Esophagus (tissue), 2 donors: ENCODE measurements at regions not wholly inside any gene's neighbourhood (a gene's known extent, or its start where the extent isn't known, plus 50 kb on each side); places are given as distances from the start of the nearest gene placed in this dataset.

ENCODE experiments used
- H3K27ac ChIP-seq, 2 donors: one replicate each; pipeline ENCODE4 v1.5.1; 2013; ENCODE audit warnings: low read depth in 2 of 2, mild to moderate bottlenecking in 2 of 2, inconsistent platforms in 1 of 2, low read length in 1 of 2, moderate library complexity in 1 of 2
- H3K27me3 ChIP-seq, 2 donors: one replicate each; pipeline ENCODE4 v1.6.1; 2013; ENCODE audit warnings: low read length in 2 of 2, control low read depth in 1 of 2, mild to moderate bottlenecking in 1 of 2; ENCODE audit not compliant: insufficient read depth in 2 of 2, control insufficient read depth in 1 of 2
- H3K36me3 ChIP-seq, 2 donors: one replicate each; pipeline ENCODE4 v1.6.1; 2013; ENCODE audit warnings: low read length in 1 of 2; ENCODE audit not compliant: control insufficient read depth in 2 of 2, insufficient read depth in 2 of 2
- H3K4me1 ChIP-seq, 2 donors: one replicate each; pipeline ENCODE4 v1.6.1; 2013; ENCODE audit warnings: low read length in 1 of 2; ENCODE audit not compliant: control insufficient read depth in 2 of 2, insufficient read depth in 2 of 2
- H3K4me3 ChIP-seq, 2 donors: one replicate each; pipeline ENCODE4 v1.5.1; 2013; ENCODE audit warnings: low read length in 2 of 2, mild to moderate bottlenecking in 2 of 2, low read depth in 1 of 2, moderate library complexity in 1 of 2
- H3K9me3 ChIP-seq, 2 donors: one replicate each; pipeline ENCODE4 v1.6.1; 2013; ENCODE audit warnings: mild to moderate bottlenecking in 2 of 2, low read depth in 1 of 2, low read length in 1 of 2, moderate library complexity in 1 of 2; ENCODE audit not compliant: control insufficient read depth in 2 of 2, insufficient read depth in 1 of 2
- WGBS, 2 donors: extraction: QIAGEN DNeasy Blood & Tissue Kit; methylation state at CpG; one replicate each; pipeline ENCODE4 v1.1.7; 2013; 5-methylcytosine and 5-hydroxymethylcytosine counted together
- donor health status: healthy with polysubstance abuse.
- donor health status: Bipolar disorder and iron deficiency.

- Histone ChIP-seq H3K9me3 (peaks cover 0 to 3% of the 10 kb centered on the region in 2 donors), H3K36me3 (no peaks in the 10 kb centered on the region), H3K27me3 (no peaks in the 10 kb centered on the region), H3K4me1 (no peaks in the 10 kb centered on the region), H3K4me3 (no peak overlapping the region), H3K27ac (no peak overlapping the region)
Measured at GRCh38 chr7:117929237-117929636, 56.0 kb upstream of the CTTNBP2 start.

DNA sequence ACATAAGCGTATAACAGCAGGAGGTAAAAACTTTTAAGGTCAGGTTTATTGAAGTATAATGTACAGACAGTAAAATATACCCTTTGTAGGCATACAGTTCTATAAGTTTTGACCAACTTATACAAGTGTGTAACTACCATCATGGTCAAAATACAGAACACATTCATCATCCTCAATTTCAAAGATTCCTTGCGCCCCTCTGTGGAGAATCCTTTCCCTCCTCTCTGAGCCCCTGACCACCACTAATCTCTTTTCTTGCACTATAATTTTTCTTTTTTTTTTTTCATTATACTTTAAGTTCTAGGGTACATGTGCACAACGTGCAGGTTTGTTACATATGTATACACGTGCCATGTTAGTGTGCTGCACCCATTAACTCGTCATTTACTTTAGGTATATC lies 58.1 kb upstream of the CTTNBP2 start:
- no peak overlapping the region for H3K4me3 ChIP-seq
- H3K4me1 ChIP-seq, result no peaks in the 10 kb centered on the region
- H3K27me3 ChIP-seq, result no peaks in the 10 kb centered on the region
- peaks cover 0 to 3% of the 10 kb centered on the region in 2 donors for H3K9me3 ChIP-seq
- no peaks in the 10 kb centered on the region for H3K36me3 ChIP-seq
- H3K27ac ChIP-seq, result no peak overlapping the region
- 79 to 85% methylated on average over 5 of the region's 5 CpGs for WGBS, 2 donors

- no peaks in the 10 kb centered on the region for H3K27me3 ChIP-seq
- no peak overlapping the region for H3K4me3 ChIP-seq
- H3K36me3 ChIP-seq, result no peaks in the 10 kb centered on the region
- peaks cover 0 to 3% of the 10 kb centered on the region in 2 donors for H3K9me3 ChIP-seq
- H3K27ac ChIP-seq, result no peak overlapping the region
- H3K4me1 ChIP-seq, result no peaks in the 10 kb centered on the region
- 58 to 65% methylated on average over 7 of the region's 7 CpGs for WGBS, 2 donors
Measured at GRCh38 chr7:117937049-117937752, 64.0 kb upstream of the CTTNBP2 start.

- WGBS, 2 donors, result 50 to 58% methylated on average over 2 of the region's 2 CpGs
- H3K36me3 ChIP-seq, result no peaks in the 10 kb centered on the region
- no peak overlapping the region for H3K27ac ChIP-seq
- no peaks in the 10 kb centered on the region for H3K9me3 ChIP-seq
- no peaks in the 10 kb centered on the region for H3K27me3 ChIP-seq
- no peak overlapping the region for H3K4me3 ChIP-seq
- no peaks in the 10 kb centered on the region for H3K4me1 ChIP-seq
Measured at GRCh38 chr7:117937753-117938483, 64.7 kb upstream of the CTTNBP2 start.

- no peaks in the 10 kb centered on the region for H3K4me1 ChIP-seq
- H3K27ac ChIP-seq, result no peak overlapping the region
- H3K4me3 ChIP-seq, result no peak overlapping the region
- no peaks in the 10 kb centered on the region for H3K36me3 ChIP-seq
- no peaks in the 10 kb centered on the region for H3K9me3 ChIP-seq
- 82 to 89% methylated on average over 4 of the region's 4 CpGs for WGBS, 2 donors
- no peaks in the 10 kb centered on the region for H3K27me3 ChIP-seq
Measured at GRCh38 chr7:117941138-117941810, 68.0 kb upstream of the CTTNBP2 start.

DNA sequence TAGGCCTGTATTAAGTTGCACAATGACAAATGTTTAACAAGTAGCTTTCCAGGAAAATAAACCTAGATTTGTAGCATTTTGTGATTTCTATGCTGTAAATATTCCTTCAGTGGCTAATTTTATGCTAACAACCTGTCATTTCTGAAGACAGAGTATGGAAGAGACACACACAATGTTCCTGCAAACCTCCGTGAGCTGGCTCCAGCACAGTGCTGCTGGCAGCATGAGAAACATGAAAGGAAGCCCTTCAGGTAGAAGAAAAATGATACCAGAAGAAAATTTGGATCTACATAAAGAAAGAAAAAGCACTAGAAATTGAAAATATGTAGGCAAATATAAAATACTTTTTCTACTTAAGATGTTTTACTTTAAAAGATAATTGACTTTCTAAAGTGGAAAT lies 69.5 kb upstream of the CTTNBP2 start:
- no peaks in the 10 kb centered on the region for H3K27me3 ChIP-seq
- no peaks in the 10 kb centered on the region for H3K36me3 ChIP-seq
- H3K9me3 ChIP-seq, result no peaks in the 10 kb centered on the region
- H3K4me3 ChIP-seq, result no peak overlapping the region
- 72 to 84% methylated on average over 1 of the region's 1 CpG for WGBS, 2 donors
- peaks cover 0 to 2% of the 10 kb centered on the region in 2 donors for H3K4me1 ChIP-seq
- no peak overlapping the region for H3K27ac ChIP-seq

DNA sequence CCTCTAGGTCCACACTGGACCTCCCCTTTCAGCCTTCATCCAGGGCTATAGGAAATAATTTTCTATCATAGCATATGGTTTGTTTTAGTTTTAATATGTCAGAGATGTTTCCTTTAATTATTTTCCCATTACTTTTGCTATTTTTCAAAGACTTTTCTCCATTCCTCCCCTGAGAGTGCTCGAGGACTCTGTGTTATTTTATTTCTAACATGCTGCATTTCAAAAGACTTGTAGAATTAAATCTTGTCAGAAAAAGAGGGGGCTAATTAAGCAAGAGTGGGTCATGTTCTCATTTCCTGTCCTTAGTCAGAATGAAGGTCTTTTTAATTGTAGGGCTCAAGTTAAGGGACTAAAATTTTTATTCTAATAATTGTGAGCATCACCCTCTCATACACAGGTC lies 71.6 kb upstream of the CTTNBP2 start:
- Histone ChIP-seq H3K27me3 (no peaks in the 10 kb centered on the region), H3K4me3 (no peak overlapping the region), H3K36me3 (no peaks in the 10 kb centered on the region), H3K4me1 (peaks cover 0 to 2% of the 10 kb centered on the region in 2 donors), H3K9me3 (no peaks in the 10 kb centered on the region), H3K27ac (no peak overlapping the region)
- 68 to 73% methylated on average over 1 of the region's 1 CpG for WGBS, 2 donors

DNA sequence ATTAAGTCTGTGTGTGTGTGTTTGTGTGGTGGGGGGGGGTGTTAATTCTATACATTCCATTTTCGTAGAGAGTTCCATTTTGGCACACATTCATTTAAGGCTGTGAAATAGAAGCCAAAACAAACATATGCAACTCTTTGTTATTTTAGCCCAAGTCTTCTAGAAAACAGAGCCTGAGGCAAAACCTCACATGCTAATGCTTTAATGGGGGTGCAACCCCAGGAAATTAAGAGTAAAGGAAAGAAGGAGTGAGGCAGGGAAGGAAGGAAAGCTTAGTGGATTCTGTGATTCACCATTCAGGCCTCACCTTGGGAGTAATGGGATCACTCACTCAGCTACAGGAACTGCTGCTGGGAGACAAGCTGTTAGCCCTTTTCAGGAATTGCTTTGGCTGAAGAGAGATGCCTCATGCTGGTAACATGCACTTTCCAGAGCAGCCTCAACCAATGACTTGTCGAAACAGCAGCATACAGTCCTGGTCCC lies 73.0 kb upstream of the CTTNBP2 start:
- no peaks in the 10 kb centered on the region for H3K9me3 ChIP-seq
- WGBS, 2 donors, result 51 to 52% methylated on average over 2 of the region's 2 CpGs
- H3K4me3 ChIP-seq, result no peak overlapping the region
- H3K4me1 ChIP-seq, result peaks cover 0 to 2% of the 10 kb centered on the region in 2 donors
- no peak overlapping the region for H3K27ac ChIP-seq
- no peaks in the 10 kb centered on the region for H3K27me3 ChIP-seq
- no peaks in the 10 kb centered on the region for H3K36me3 ChIP-seq

GRCh38 chr7:117949232-117949631 lies 76.0 kb upstream of the CTTNBP2 start:
- Histone ChIP-seq H3K36me3 (no peaks in the 10 kb centered on the region), H3K4me3 (no peak overlapping the region), H3K27ac (peak overlapping the region in 1 of 2 donors; percentile 11), H3K4me1 (peaks cover 0 to 2% of the 10 kb centered on the region in 2 donors), H3K27me3 (no peaks in the 10 kb centered on the region), H3K9me3 (no peaks in the 10 kb centered on the region)
- WGBS, 2 donors, result 18 to 32% methylated on average over 1 of the region's 1 CpG
